ENCODE measurements at regions not wholly inside any gene's neighbourhood (a gene's known extent, or its start where the extent isn't known, plus 50 kb on each side); places are given as distances from the start of the nearest gene placed in this dataset.

DNA sequence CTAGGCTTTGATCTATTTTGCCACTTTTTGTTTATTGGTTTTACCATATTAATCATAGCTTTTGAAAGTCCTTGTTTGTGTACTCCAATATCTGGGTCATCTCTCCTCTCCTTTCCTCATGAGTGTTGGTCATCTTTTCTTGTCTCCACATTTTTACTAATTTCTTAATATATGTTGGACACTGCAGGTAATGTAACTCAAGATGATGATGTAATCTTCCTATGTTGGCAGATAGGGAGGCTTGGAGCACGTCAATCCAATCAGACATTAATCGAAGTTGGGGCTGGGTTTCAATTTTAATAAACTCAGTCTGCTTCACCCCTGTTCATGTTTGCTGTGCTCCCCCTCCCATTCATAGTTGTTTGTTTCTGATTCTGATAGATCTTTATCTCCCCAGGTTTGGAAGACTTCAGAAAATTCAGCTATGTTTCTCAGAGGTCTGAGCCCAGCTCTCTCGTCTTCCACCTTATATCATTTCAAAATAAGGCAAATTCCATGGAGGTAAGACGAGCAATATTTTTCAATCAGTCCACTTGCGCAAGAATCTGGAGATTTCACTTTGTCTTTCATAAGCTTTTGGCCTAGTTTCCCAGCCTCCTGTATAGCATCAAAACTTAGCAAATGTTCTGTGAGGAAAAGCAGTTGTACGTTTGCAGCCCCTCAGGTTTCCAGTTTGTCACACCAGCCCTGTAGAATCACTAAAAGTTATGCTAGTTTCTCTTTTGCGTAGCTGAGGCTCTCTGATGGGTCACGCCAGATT is 504.1 kb downstream of the TMTC2 start:
- no peak for DNase-seq

- no peak for DNase-seq
Observed at GRCh38 chr12:83186419-83186818, 499.7 kb downstream of the TMTC2 start.

GRCh38 chr12:83185241-83185640 is 498.5 kb downstream of the TMTC2 start:
- DNase-seq = no peak
